HG02571 (cell line): ENCODE measurements at regions not wholly inside any gene's neighbourhood (a gene's known extent, or its start where the extent isn't known, plus 50 kb on each side); places are given as distances from the start of the nearest gene placed in this dataset.
"Not testable (repeated sequence)": the region's sequence is repeated elsewhere in the genome, so short reads cannot be mapped to it uniquely, and the experiment has no call there.

Source experiments
- ATAC-seq: cut with Tn5 transposase; IDR thresholded peaks from one replicate; pipeline ENCODE4 v1.9.1; 2021; ENCODE audit warnings: mild to moderate bottlenecking, moderate library complexity; ENCODE audit not compliant: unreplicated experiment

- no peak for ATAC-seq
Measured at GRCh38 chr6:156602066-156602385, 175.2 kb upstream of the ARID1B start.

GRCh38 chr6:156601152-156602065, 175.8 kb upstream of the ARID1B start:
- ATAC-seq, result no peak

- no peak for ATAC-seq
Measured at GRCh38 chr6:156600678-156601077, 176.5 kb upstream of the ARID1B start.

- ATAC-seq, result no peak
Measured at GRCh38 chr6:156599978-156600590, 177.1 kb upstream of the ARID1B start.

- no peak for ATAC-seq
Measured at GRCh38 chr6:156599366-156599765, 177.8 kb upstream of the ARID1B start.

- no peak for ATAC-seq
Measured at GRCh38 chr6:156598855-156599180, 178.4 kb upstream of the ARID1B start.

GRCh38 chr6:156598071-156598854, 178.9 kb upstream of the ARID1B start:
- no peak for ATAC-seq

GRCh38 chr6:156597095-156597494, 180.1 kb upstream of the ARID1B start:
- no peak for ATAC-seq

GRCh38 chr6:156595476-156595875, 181.7 kb upstream of the ARID1B start:
- no peak for ATAC-seq

- no peak for ATAC-seq
Measured at GRCh38 chr6:156593893-156594292, 183.3 kb upstream of the ARID1B start.

- no peak for ATAC-seq
Measured at GRCh38 chr6:156593127-156593526, 184.1 kb upstream of the ARID1B start.

- ATAC-seq, result no peak
Measured at GRCh38 chr6:156590482-156590881, 186.7 kb upstream of the ARID1B start.

GRCh38 chr6:156589281-156589680, 187.9 kb upstream of the ARID1B start:
- no peak for ATAC-seq

- ATAC-seq, result no peak
Measured at GRCh38 chr6:156587751-156588301, 189.4 kb upstream of the ARID1B start.

GRCh38 chr6:156587071-156587470, 190.1 kb upstream of the ARID1B start:
- ATAC-seq, result no peak

- no peak for ATAC-seq
Measured at GRCh38 chr6:156585859-156586258, 191.3 kb upstream of the ARID1B start.

GRCh38 chr6:156584121-156584520, 193.1 kb upstream of the ARID1B start:
- not testable (repeated sequence) for ATAC-seq

- no peak for ATAC-seq
Measured at GRCh38 chr6:156583083-156583482, 194.1 kb upstream of the ARID1B start.

- no peak for ATAC-seq
Measured at GRCh38 chr6:156582509-156582992, 194.6 kb upstream of the ARID1B start.

- ATAC-seq, result no peak
Measured at GRCh38 chr6:156579564-156579963, 197.6 kb upstream of the ARID1B start.

- no peak for ATAC-seq
Measured at GRCh38 chr6:156577749-156578148, 199.4 kb upstream of the ARID1B start.
